ENCODE measurements at regions not wholly inside any gene's neighbourhood (a gene's known extent, or its start where the extent isn't known, plus 50 kb on each side); places are given as distances from the start of the nearest gene placed in this dataset.

DNA sequence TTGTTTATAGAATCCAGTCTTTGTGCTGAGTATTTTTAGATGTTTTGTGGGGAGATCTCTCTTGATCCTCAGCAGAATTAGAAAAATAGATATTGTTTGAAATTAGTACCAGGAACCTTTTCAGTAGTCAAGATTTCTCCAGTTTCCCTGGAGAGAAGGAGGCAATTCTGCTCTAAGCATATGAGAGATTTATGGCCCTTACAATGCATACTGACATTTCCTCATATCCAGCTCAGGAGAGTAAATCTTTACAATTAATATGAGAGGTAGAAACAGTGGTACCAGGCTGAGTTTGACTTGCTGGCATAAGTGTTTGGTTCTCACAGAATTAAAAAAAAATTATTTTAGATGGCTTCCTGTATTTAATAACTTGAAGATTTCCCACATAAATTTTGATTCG, 239.1 kb upstream of the SGO1 start:
- no peak overlapping the region for H3K4me3 ChIP-seq
- H3K79me2 ChIP-seq (ENCODE audit: control insufficient read depth, insufficient read depth, low read length) = no peaks in the 10 kb centered on the region
- no TSS peak for BruUV-seq (replicated peaks)
- ChIA-PET POLR2A (no interaction called here), CTCF (no interaction called here), SMC1A (ENCODE audit: uncharacterized antibody, unreplicated experiment) (no interaction called here), RAD21 (ENCODE audit: unreplicated experiment) (no interaction called here)
- no peak overlapping the region for H3K4me2 ChIP-seq (ENCODE audit: control insufficient read depth, insufficient read depth)
- in situ Hi-C loops (cut with MboI) = no loop called here
- ATAC-seq = no peak
- FAIRE-seq = no peak
- no peaks in the 10 kb centered on the region for H3K36me3 ChIP-seq (ENCODE audit: control insufficient read depth in 2 of 2, insufficient read depth in 2 of 2, low read length in 1 of 2)
- no peak for TF ChIP-seq SIX5 (IDR thresholded peaks at IDR 0.05; ENCODE audit: low read depth, low read length, severe bottlenecking)
- TF ChIP-seq ATF7 (IDR thresholded peaks at IDR 0.05; ENCODE audit: low read depth) = no peak
- TF ChIP-seq JUND (IDR thresholded peaks at IDR 0.05; ENCODE audit: low read depth, low read length) = no peak
- TF ChIP-seq NFIC (IDR thresholded peaks at IDR 0.05; ENCODE audit: low read depth, low read length) = no peak
- no peak for TF ChIP-seq NBN (IDR thresholded peaks at IDR 0.05)
- no peak for TF ChIP-seq STAT1 (conservative IDR thresholded peaks at IDR 0.05)
- TF ChIP-seq, protein P1, sequence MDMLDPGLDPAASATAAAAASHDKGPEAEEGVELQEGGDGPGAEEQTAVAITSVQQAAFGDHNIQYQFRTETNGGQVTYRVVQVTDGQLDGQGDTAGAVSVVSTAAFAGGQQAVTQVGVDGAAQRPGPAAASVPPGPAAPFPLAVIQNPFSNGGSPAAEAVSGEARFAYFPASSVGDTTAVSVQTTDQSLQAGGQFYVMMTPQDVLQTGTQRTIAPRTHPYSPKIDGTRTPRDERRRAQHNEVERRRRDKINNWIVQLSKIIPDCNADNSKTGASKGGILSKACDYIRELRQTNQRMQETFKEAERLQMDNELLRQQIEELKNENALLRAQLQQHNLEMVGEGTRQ (IDR thresholded peaks at IDR 0.05; ENCODE audit: borderline replicate concordance, low read depth, low read length) = no peak
- H3K9ac ChIP-seq (ENCODE audit: control insufficient read depth, insufficient read depth, low read length) = no peak overlapping the region
- intact Hi-C loops (cut with micrococcal nuclease; ENCODE audit: unreplicated experiment) = no loop called here
- no peak overlapping the region for H2AFZ ChIP-seq (ENCODE audit: control insufficient read depth, low read depth, low read length)
- H4K20me1 ChIP-seq (ENCODE audit: control insufficient read depth, insufficient read depth) = no peaks in the 10 kb centered on the region
- no peak for DNase-seq (ENCODE audit: low read depth, low spot score)
- no peaks in the 10 kb centered on the region for H3K4me1 ChIP-seq (ENCODE audit: control insufficient read depth, insufficient read depth, low read length)
- H3K9me3 ChIP-seq (replicated peaks; ENCODE audit: control insufficient read depth, insufficient read depth, low read length) = no peaks in the 10 kb centered on the region
- 6% methylated on average over 1 of the region's 1 CpG for WGBS (ENCODE audit: insufficient coverage, insufficient replicate concordance, low lambda C conversion rate, missing lambda C conversion rate)
- H3K27me3 ChIP-seq (replicated peaks in 1 of 2; ENCODE audit: control insufficient read depth in 2 of 2, insufficient read depth in 2 of 2, low read length in 1 of 2) = no peaks in the 10 kb centered on the region
- H3K27ac ChIP-seq (ENCODE audit: control insufficient read depth, insufficient read depth) = no peak overlapping the region

DNA sequence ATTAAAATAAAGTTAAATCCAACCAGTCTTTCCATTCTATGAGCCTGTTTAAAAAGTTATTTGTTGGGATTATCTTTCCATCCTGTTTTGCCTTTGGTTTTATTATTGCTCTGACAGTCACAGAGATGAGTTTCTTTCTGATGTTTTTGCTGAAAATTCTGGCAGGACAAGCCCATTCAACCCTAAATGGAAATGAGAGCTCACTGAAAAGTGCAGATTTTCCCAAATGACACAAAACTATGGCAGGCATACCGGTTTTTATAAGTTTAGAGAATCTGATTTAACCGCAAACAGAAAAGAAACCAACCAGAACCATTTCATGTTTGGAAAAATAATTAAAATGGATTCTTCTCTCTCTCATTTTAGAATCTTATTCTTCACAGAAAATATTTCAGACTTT, 238.1 kb upstream of the SGO1 start:
- BruUV-seq (replicated peaks) = no TSS peak
- H2AFZ ChIP-seq (ENCODE audit: control insufficient read depth, low read depth, low read length) = no peak overlapping the region
- no peaks in the 10 kb centered on the region for H3K27me3 ChIP-seq (replicated peaks in 1 of 2; ENCODE audit: control insufficient read depth in 2 of 2, insufficient read depth in 2 of 2, low read length in 1 of 2)
- ChIA-PET RAD21 (ENCODE audit: unreplicated experiment) (no interaction called here), SMC1A (ENCODE audit: uncharacterized antibody, unreplicated experiment) (interaction anchor here (1.3 kb wide), 1 partner anchor 10 kb away, joined by 3 read pairs; no protein-coding TSS in a partner anchor), CTCF (no interaction called here), POLR2A (no interaction called here)
- FAIRE-seq (no peak), ATAC-seq (no peak), DNase-seq (ENCODE audit: low read depth, low spot score) (no peak)
- in situ Hi-C loops (cut with MboI) = no loop called here
- H3K9ac ChIP-seq (ENCODE audit: control insufficient read depth, insufficient read depth, low read length) = no peak overlapping the region
- 28% methylated on average over 2 of the region's 2 CpGs for WGBS (ENCODE audit: insufficient coverage, insufficient replicate concordance, low lambda C conversion rate, missing lambda C conversion rate)
- no peaks in the 10 kb centered on the region for H3K36me3 ChIP-seq (ENCODE audit: control insufficient read depth in 2 of 2, insufficient read depth in 2 of 2, low read length in 1 of 2)
- H3K4me3 ChIP-seq = no peak overlapping the region
- H3K9me3 ChIP-seq (replicated peaks; ENCODE audit: control insufficient read depth, insufficient read depth, low read length) = no peaks in the 10 kb centered on the region
- no peaks in the 10 kb centered on the region for H3K4me1 ChIP-seq (ENCODE audit: control insufficient read depth, insufficient read depth, low read length)
- TF ChIP-seq SUPT20H (IDR thresholded peaks at IDR 0.05; ENCODE audit: borderline replicate concordance, control insufficient read depth, low read depth, low read length) (no peak), RB1 (IDR thresholded peaks at IDR 0.05; ENCODE audit: borderline replicate concordance) (no peak), KDM1A (IDR thresholded peaks at IDR 0.05; ENCODE audit: borderline replicate concordance) (no peak), EP300 (IDR thresholded peaks at IDR 0.05; ENCODE audit: borderline replicate concordance in 1 of 2, control insufficient read depth in 1 of 2, low read depth in 2 of 2, low read length in 2 of 2) (no peak), TCF3 (IDR thresholded peaks at IDR 0.05; ENCODE audit: borderline replicate concordance, insufficient read depth, low read depth, low read length) (no peak)
- TF ChIP-seq, protein P2, sequence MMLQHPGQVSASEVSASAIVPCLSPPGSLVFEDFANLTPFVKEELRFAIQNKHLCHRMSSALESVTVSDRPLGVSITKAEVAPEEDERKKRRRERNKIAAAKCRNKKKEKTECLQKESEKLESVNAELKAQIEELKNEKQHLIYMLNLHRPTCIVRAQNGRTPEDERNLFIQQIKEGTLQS (IDR thresholded peaks at IDR 0.05; ENCODE audit: borderline replicate concordance, extremely low read depth, low read depth, low read length) = no peak
- H4K20me1 ChIP-seq (ENCODE audit: control insufficient read depth, insufficient read depth) = no peaks in the 10 kb centered on the region
- H3K4me2 ChIP-seq (ENCODE audit: control insufficient read depth, insufficient read depth) = no peak overlapping the region
- no peaks in the 10 kb centered on the region for H3K79me2 ChIP-seq (ENCODE audit: control insufficient read depth, insufficient read depth, low read length)
- no peak overlapping the region for H3K27ac ChIP-seq (ENCODE audit: control insufficient read depth, insufficient read depth)
- intact Hi-C loops (cut with micrococcal nuclease; ENCODE audit: unreplicated experiment) = no loop called here
